Hindlimb muscle (tissue), 1 donor: ENCODE measurements at regions not wholly inside any gene's neighbourhood (a gene's known extent, or its start where the extent isn't known, plus 50 kb on each side); places are given as distances from the start of the nearest gene placed in this dataset.
"Not testable (repeated sequence)": the region's sequence is repeated elsewhere in the genome, so short reads cannot be mapped to it uniquely, and the experiment has no call there.

Experiments used
- DNase-seq: peaks from one replicate; pipeline ENCODE4 v3.0.0-alpha.2; 2013

GRCh38 chr9:34783951-34784487 lies 74.1 kb upstream of the CCL21 start:
- no peak for DNase-seq

GRCh38 chr9:34782372-34782771 lies 72.4 kb upstream of the CCL21 start:
- no peak for DNase-seq

GRCh38 chr9:34777666-34778065 lies 67.7 kb upstream of the CCL21 start:
- no peak for DNase-seq

- no peak for DNase-seq
Measured at GRCh38 chr9:34773955-34774354, 64.0 kb upstream of the CCL21 start.

DNA sequence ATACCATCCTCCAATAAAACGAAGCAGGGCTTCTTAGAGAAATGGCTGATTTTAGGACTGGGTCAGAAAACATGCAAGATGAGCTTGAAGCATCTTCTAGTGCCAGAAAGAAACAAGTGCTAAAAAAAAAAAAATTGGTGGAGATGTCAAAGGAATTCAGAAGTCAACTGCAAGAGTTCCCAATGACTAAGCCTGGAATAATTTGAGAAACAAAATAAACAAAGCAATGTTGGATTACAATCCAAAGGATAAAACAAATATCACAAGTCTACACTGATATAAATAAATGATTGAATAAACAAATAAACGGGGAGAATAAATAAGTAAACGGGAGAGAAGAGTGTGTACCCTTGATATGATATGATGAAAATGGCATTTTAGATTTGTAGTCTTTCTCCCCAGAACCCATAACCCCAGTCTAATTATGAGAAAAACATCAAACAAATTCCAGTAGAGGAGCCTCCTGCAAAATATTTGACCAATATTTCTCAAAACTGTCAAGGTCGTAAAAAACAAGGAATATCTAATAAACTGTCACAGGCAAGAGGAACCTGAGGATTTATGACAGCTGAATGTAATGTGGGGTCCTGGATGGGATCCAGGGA lies 63.5 kb upstream of the CCL21 start:
- no peak for DNase-seq

DNA sequence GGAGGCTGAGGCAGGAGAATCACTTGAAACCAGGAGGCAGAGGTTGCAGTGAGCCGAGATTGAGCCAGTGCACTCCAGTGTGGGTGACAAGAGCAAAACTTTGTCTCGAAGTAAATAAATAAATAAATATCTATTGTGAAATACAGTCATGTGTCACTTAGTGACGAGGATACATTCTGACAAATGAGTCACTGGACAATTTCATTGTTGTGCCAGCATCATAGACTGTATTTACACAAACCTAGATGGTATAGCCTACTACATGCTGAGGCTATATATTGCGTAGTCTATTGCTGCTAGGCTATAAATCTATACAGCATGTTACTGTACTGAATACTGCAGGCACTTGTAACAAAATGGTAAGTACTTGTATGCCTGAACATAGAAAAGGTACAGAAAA lies 61.1 kb upstream of the CCL21 start:
- DNase-seq, result no peak

DNA sequence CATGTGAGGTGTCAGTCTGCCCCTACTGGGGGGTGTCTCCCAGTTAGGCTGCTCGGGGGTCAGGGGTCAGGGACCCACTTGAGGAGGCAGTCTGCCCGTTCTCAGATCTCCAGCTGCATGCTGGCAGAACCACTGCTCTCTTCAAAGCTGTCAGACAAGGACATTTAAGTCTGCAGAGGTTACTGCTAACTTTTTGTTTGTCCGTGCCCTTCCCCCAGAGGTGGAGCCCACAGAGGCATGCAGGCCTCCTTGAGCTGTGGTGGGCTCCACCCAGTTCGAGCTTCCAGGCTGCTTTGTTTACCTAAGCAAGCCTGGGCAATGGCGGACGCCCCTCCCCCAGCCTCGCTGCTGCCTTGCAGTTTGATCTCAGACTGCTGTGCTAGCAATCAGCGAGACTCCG lies 57.2 kb upstream of the CCL21 start:
- not testable (repeated sequence) for DNase-seq

- peak; percentile 8 for DNase-seq
Measured at GRCh38 chr9:34760196-34761040, 50.5 kb upstream of the CCL21 start.
